ENCODE measurements at regions not wholly inside any gene's neighbourhood (a gene's known extent, or its start where the extent isn't known, plus 50 kb on each side); places are given as distances from the start of the nearest gene placed in this dataset.

DNA sequence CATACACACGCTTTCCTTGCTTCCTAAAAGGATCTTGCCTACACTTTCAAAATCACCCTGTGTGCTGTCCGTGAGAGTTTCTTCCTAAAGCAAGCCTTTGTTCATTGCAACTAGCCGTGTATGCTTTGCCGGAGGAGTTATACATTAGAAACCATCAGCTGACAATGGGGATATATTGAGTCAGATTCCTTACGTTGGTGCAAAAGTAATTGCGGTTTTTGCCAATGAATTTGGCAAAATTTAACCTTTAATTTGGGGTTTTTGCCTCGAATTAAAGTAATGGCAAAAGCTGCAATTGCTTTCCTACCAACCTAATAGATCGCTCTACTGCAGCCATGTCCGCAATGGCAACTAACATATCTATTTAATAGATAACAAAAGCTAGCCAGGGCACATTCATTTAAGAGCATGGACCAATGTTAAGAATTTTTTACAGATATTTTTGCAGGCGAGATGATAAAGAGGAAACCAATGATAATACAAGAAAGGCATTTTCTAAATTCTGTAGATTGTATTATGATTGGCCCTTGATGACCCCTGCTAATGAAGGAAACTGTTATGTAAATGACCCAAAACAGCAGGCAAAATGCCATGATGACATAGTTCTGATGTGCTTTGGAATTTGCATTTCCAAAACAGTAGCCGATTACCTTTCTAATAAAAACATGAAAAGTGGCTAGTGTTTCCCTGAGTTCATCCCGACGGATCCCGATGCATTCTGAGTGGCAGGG lies 184.8 kb upstream of the NRP1 start:
- no peak for TF ChIP-seq CTCF (IDR thresholded peaks at IDR 0.05)
- no peak for TF ChIP-seq EP300 (IDR thresholded peaks at IDR 0.05)
- TF ChIP-seq POLR2A (IDR thresholded peaks at IDR 0.05) = no peak
- TF ChIP-seq POLR2AphosphoS5 (IDR thresholded peaks at IDR 0.05) = no peak

Measured in stomach (tissue), 4 donors.